Pancreas (tissue), 10 donors: ENCODE measurements at regions not wholly inside any gene's neighbourhood (a gene's known extent, or its start where the extent isn't known, plus 50 kb on each side); places are given as distances from the start of the nearest gene placed in this dataset.

Experiments
- ATAC-seq, 4 donors: fragments of 200-7000 bp; cut with Tn5 transposase; one replicate each; pipeline versions ENCODE4 v1.8.0 to v1.9.1; 2020; ENCODE audit warnings: mild to moderate bottlenecking in 4 of 4, moderate library complexity in 4 of 4
- DNase-seq, 6 donors: peaks; one replicate each; pipeline ENCODE4 v3.0.0-alpha.2; 2020
- FAIRE-seq: peaks from 2 replicates; lab custom pipeline; 2012; peaks lifted over from hg19 to GRCh38; lab: Jason Lieb, UNC
- H3K27ac ChIP-seq, 4 donors: fragments of 200-600 bp; sonication (generic); 1 replicate in 3 of 4; 2 replicates in 1 of 4; pipeline versions ENCODE4 v1.5.0 to v1.8.0; 2020
- H3K27me3 ChIP-seq, 4 donors: fragments of 200-600 bp; one replicate each; pipeline ENCODE4 v1.8.0; 2021
- H3K36me3 ChIP-seq, 3 donors: fragments of 200-600 bp; sonication (generic) in 1 of 3; one replicate each; pipeline versions ENCODE4 v1.5.0 to v1.8.0; 2020 to 2021
- H3K4me1 ChIP-seq, 3 donors: fragments of 200-600 bp; one replicate each; pipeline ENCODE4 v1.8.0; 2021
- H3K4me3 ChIP-seq, 4 donors: fragments of 200-600 bp; sonication (generic) in 2 of 4; one replicate each; pipeline versions ENCODE4 v1.5.0 to v1.8.0; 2020 to 2021
- H3K9me3 ChIP-seq, 4 donors: fragments of 200-600 bp; one replicate each; pipeline ENCODE4 v1.8.0; 2021
- CTCF ChIP-seq, 4 donors: fragments of 200-600 bp; sonication (generic) in 3 of 4; IDR thresholded peaks; one replicate each; pipeline versions ENCODE4 v1.5.0 to v1.8.0; 2021; ENCODE audit warnings: antibody characterized with exemption in 4 of 4
- WGBS, 2 donors: extraction: QIAGEN DNeasy Blood & Tissue Kit; methylation state at CpG; one replicate each; pipeline ENCODE4 v1.1.7; 2013; 5-methylcytosine and 5-hydroxymethylcytosine counted together
- intact Hi-C, 3 donors: fragments of 100-400 bp; cut with DNase I; formaldehyde crosslinking; loops; one replicate each; pipeline versions ENCODE4 v1.11.1 to v1.14.2; 2022
- donor health status: healthy with polysubstance abuse.
- donor health status: DM: no; HTN: no; CAD: no; lungs with moderate emphysema.
- donor health status: DM: no; HTN: no; CAD: no.
- donor health status: control.
- donor health status: control.
- donor health status: Bipolar disorder and iron deficiency.
- donor health status: DM: yes; HTN: yes; CAD: no.
- donor health status: DM: no; HTN: no; CAD: no.
- donor health status: DM: no; HTN: no; CAD: no.
- donor health status: DM: yes; HTN: yes; CAD: no.

- intact Hi-C loops, result no loop called here
- no peak for TF ChIP-seq CTCF (IDR thresholded peaks at IDR 0.05)
- 51 to 64% methylated on average over 2 of the region's 2 CpGs for WGBS, 2 donors
- Histone ChIP-seq H3K27me3 (no peaks in the 10 kb centered on the region), H3K9me3 (no peaks in the 10 kb centered on the region), H3K27ac (no peak overlapping the region), H3K4me3 (no peak overlapping the region), H3K36me3 (no peaks in the 10 kb centered on the region), H3K4me1 (no peaks in the 10 kb centered on the region)
- ATAC-seq (no peak), DNase-seq (no peak), FAIRE-seq (no peak)
Observed at GRCh38 chr2:60159519-60159918, 393.9 kb downstream of the BCL11A start.

GRCh38 chr2:60158262-60158661 lies 395.2 kb downstream of the BCL11A start:
- no peaks in the 10 kb centered on the region for H3K27me3 ChIP-seq
- H3K4me1 ChIP-seq, result no peaks in the 10 kb centered on the region
- FAIRE-seq (no peak), DNase-seq (no peak), ATAC-seq (no peak)
- intact Hi-C loops, result no loop called here
- H3K27ac ChIP-seq, result no peak overlapping the region
- TF ChIP-seq CTCF (IDR thresholded peaks at IDR 0.05), result no peak
- WGBS, 2 donors, result 84 to 95% methylated on average over 1 of the region's 1 CpG
- H3K36me3 ChIP-seq, result no peaks in the 10 kb centered on the region
- no peaks in the 10 kb centered on the region for H3K9me3 ChIP-seq
- H3K4me3 ChIP-seq, result no peak overlapping the region

GRCh38 chr2:60157283-60157682 lies 396.2 kb downstream of the BCL11A start:
- no peak for TF ChIP-seq CTCF (IDR thresholded peaks at IDR 0.05)
- H3K4me1 ChIP-seq, result no peaks in the 10 kb centered on the region
- FAIRE-seq (no peak), DNase-seq (no peak), ATAC-seq (no peak)
- no peaks in the 10 kb centered on the region for H3K9me3 ChIP-seq
- H3K27ac ChIP-seq, result no peak overlapping the region
- no peaks in the 10 kb centered on the region for H3K36me3 ChIP-seq
- intact Hi-C loops, result no loop called here
- no peak overlapping the region for H3K4me3 ChIP-seq
- H3K27me3 ChIP-seq, result no peaks in the 10 kb centered on the region
- WGBS, 2 donors, result 87 to 94% methylated on average over 1 of the region's 1 CpG

- Histone ChIP-seq H3K36me3 (no peaks in the 10 kb centered on the region), H3K27ac (no peak overlapping the region), H3K27me3 (no peaks in the 10 kb centered on the region), H3K4me3 (no peak overlapping the region), H3K9me3 (peaks cover 0 to 3% (median 0%) of the 10 kb centered on the region in 4 donors), H3K4me1 (no peaks in the 10 kb centered on the region)
- intact Hi-C loops, result no loop called here
- WGBS, 2 donors, result 79 to 80% methylated on average over 2 of the region's 2 CpGs
- ATAC-seq, result no peak
- no peak for FAIRE-seq
- TF ChIP-seq CTCF (IDR thresholded peaks at IDR 0.05), result no peak
- no peak for DNase-seq
Observed at GRCh38 chr2:60154142-60154541, 399.3 kb downstream of the BCL11A start.

- Histone ChIP-seq H3K9me3 (peaks cover 0 to 3% (median 0%) of the 10 kb centered on the region in 4 donors), H3K36me3 (no peaks in the 10 kb centered on the region), H3K27me3 (no peaks in the 10 kb centered on the region), H3K27ac (no peak overlapping the region), H3K4me1 (no peaks in the 10 kb centered on the region), H3K4me3 (no peak overlapping the region)
- WGBS, 2 donors, result 63 to 67% methylated on average over 4 of the region's 4 CpGs
- intact Hi-C loops, result no loop called here
- FAIRE-seq, result no peak
- DNase-seq, result no peak
- ATAC-seq, result no peak
- peak; percentile 54 to 62 (median 57) for TF ChIP-seq CTCF (IDR thresholded peaks at IDR 0.05)
Observed at GRCh38 chr2:60152226-60152833, 401.1 kb downstream of the BCL11A start.
